SK-N-SH treated with all-trans-retinoic acid at 6 μM for 48 hours (cell line): ENCODE measurements at regions not wholly inside any gene's neighbourhood (a gene's known extent, or its start where the extent isn't known, plus 50 kb on each side); places are given as distances from the start of the nearest gene placed in this dataset.

Source experiments
- ATAC-seq: fragments of 200-7000 bp; cut with Tn5 transposase; 3 replicates; pipeline ENCODE4 v1.9.1; 2020; ENCODE audit warnings: mild to moderate bottlenecking, moderate library complexity
- ARNTL ChIP-seq: fragments of 450-650 bp; formaldehyde crosslinking; IDR thresholded peaks from 2 replicates; pipeline ENCODE4 v1.5.0; 2020; ENCODE audit warnings: low read depth, mild to moderate bottlenecking, moderate library complexity, borderline replicate concordance
- BACH2 ChIP-seq: fragments of 250-450 bp; sonication (Bioruptor Pico); IDR thresholded peaks from 2 replicates; pipeline ENCODE4 v1.9.0; 2021; ENCODE audit warnings: mild to moderate bottlenecking, borderline replicate concordance
- CSDC2 ChIP-seq: fragments of 250-450 bp; sonication (Bioruptor Pico); IDR thresholded peaks from 2 replicates; pipeline ENCODE4 v1.5.0; 2020; ENCODE audit warnings: mild to moderate bottlenecking, moderate library complexity
- ESRRG ChIP-seq: fragments of 250-450 bp; sonication (Bioruptor Pico); IDR thresholded peaks from 2 replicates; pipeline ENCODE4 v1.6.1; 2021; ENCODE audit warnings: mild to moderate bottlenecking
- GLIS3 ChIP-seq: fragments of 250-450 bp; sonication (Bioruptor Pico); IDR thresholded peaks from 2 replicates; pipeline ENCODE4 v1.5.0; 2020; ENCODE audit warnings: mild to moderate bottlenecking, moderate library complexity
- ISL1 ChIP-seq: fragments of 250-450 bp; sonication (Bioruptor Pico); IDR thresholded peaks from 2 replicates; pipeline ENCODE4 v2.1.2; 2022; ENCODE audit warnings: mild to moderate bottlenecking, moderate library complexity
- RARB ChIP-seq: fragments of 250-450 bp; sonication (Bioruptor Pico); IDR thresholded peaks from 2 replicates; pipeline ENCODE4 v1.8.0; 2021; ENCODE audit warnings: mild to moderate bottlenecking, moderate library complexity
- SNAI2 ChIP-seq: fragments of 250-450 bp; sonication (Bioruptor Pico); IDR thresholded peaks from 2 replicates; pipeline ENCODE4 v1.5.0; 2020; ENCODE audit warnings: mild to moderate bottlenecking, moderate library complexity
- TCF4 ChIP-seq: fragments of 250-450 bp; sonication (Bioruptor Pico); IDR thresholded peaks from 2 replicates; pipeline ENCODE4 v1.8.0; 2021; ENCODE audit warnings: mild to moderate bottlenecking, moderate library complexity, borderline replicate concordance
- TOX ChIP-seq: fragments of 250-450 bp; sonication (Bioruptor Pico); IDR thresholded peaks from 2 replicates; pipeline ENCODE4 v1.8.0; 2021; ENCODE audit warnings: mild to moderate bottlenecking, moderate library complexity, borderline replicate concordance
- ZC3H10 ChIP-seq: fragments of 250-450 bp; sonication (Bioruptor Pico); IDR thresholded peaks from 2 replicates; pipeline ENCODE4 v1.5.1; 2021; ENCODE audit warnings: mild to moderate bottlenecking, moderate library complexity
- ZFP3 ChIP-seq: fragments of 250-450 bp; sonication (Bioruptor Pico); IDR thresholded peaks from 2 replicates; pipeline ENCODE4 v1.5.0; 2020; ENCODE audit warnings: mild to moderate bottlenecking, moderate library complexity
- ZFP30 ChIP-seq: fragments of 450-650 bp; formaldehyde crosslinking; IDR thresholded peaks from 2 replicates; pipeline ENCODE4 v1.5.0; 2022; ENCODE audit warnings: mild to moderate bottlenecking, moderate library complexity
- ZNF565 ChIP-seq: fragments of 450-650 bp; formaldehyde crosslinking; conservative IDR thresholded peaks from 2 replicates; pipeline ENCODE4 v1.5.0; 2020; ENCODE audit warnings: low read depth, mild to moderate bottlenecking, moderate library complexity
- ZNF70 ChIP-seq: fragments of 450-650 bp; formaldehyde crosslinking; IDR thresholded peaks from 2 replicates; pipeline ENCODE4 v1.5.0; 2020; ENCODE audit warnings: mild to moderate bottlenecking, moderate library complexity
- TF ChIP-seq, protein P1 (sequence below): fragments of 250-450 bp; sonication (Bioruptor Pico); IDR thresholded peaks from 2 replicates; pipeline ENCODE4 v1.5.1; 2021; ENCODE audit warnings: mild to moderate bottlenecking, moderate library complexity
- TF ChIP-seq, protein P2 (sequence below): fragments of 250-450 bp; sonication (Bioruptor Pico); IDR thresholded peaks from 2 replicates; pipeline ENCODE4 v1.5.1; 2020; ENCODE audit warnings: low read depth, mild to moderate bottlenecking, moderate library complexity
- TF ChIP-seq, protein P3 (sequence below): fragments of 250-450 bp; sonication (Bioruptor Pico); IDR thresholded peaks from 2 replicates; pipeline ENCODE4 v1.5.0; 2020; ENCODE audit warnings: mild to moderate bottlenecking, moderate library complexity
- TF ChIP-seq, protein P4 (sequence below): fragments of 250-450 bp; sonication (Bioruptor Pico); IDR thresholded peaks from 2 replicates; pipeline ENCODE4 v1.8.0; 2020; ENCODE audit warnings: mild to moderate bottlenecking, moderate library complexity, borderline replicate concordance
- TF ChIP-seq, protein P5 (sequence below): fragments of 250-450 bp; sonication (Bioruptor Pico); IDR thresholded peaks from 2 replicates; pipeline ENCODE4 v1.8.0; 2021; ENCODE audit warnings: low read depth, mild to moderate bottlenecking, moderate library complexity, borderline replicate concordance

DNA sequence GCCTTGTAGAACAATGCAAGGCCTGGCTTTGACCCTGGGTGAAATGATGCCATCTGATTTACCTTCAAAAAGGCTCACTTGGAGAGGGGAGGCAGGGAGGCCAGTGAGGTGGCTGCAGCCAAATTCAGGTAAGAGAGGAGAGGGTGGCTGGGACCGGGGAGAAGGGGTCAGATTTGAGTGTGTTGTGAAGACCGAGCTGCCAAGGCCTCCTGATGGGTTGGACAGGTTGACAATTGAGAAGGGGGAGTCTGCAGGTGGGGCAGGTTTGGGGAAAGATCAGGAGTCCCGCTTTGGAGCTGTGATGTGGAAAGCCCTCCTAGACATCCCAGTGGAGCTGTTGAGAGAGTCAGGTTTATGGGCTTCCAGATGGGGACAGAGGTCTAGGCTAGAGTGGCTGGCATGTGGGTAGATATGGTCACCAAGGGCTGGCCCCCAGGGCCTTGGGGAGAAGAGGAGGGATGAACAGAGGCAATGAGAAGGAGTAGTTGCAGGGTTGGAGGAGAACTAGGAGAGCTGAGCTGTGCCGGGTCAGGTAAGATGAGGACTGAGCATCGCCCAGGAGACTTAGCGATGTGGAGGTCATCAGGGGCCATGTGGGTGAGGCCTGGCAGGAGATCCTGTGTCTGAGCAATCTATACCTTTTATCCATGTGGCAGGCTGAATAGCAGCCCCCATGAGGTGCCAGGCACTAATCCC lies 70.5 kb upstream of the TOX2 start:
- TF ChIP-seq GLIS3 (CRISPR knock-in tag) (no peak), TOX (CRISPR knock-in tag) (no peak), RARB (no peak), ZFP3 (CRISPR knock-in tag) (no peak)
- ATAC-seq: peak; percentile 4; the same call in 1 of the 3 replicates

DNA sequence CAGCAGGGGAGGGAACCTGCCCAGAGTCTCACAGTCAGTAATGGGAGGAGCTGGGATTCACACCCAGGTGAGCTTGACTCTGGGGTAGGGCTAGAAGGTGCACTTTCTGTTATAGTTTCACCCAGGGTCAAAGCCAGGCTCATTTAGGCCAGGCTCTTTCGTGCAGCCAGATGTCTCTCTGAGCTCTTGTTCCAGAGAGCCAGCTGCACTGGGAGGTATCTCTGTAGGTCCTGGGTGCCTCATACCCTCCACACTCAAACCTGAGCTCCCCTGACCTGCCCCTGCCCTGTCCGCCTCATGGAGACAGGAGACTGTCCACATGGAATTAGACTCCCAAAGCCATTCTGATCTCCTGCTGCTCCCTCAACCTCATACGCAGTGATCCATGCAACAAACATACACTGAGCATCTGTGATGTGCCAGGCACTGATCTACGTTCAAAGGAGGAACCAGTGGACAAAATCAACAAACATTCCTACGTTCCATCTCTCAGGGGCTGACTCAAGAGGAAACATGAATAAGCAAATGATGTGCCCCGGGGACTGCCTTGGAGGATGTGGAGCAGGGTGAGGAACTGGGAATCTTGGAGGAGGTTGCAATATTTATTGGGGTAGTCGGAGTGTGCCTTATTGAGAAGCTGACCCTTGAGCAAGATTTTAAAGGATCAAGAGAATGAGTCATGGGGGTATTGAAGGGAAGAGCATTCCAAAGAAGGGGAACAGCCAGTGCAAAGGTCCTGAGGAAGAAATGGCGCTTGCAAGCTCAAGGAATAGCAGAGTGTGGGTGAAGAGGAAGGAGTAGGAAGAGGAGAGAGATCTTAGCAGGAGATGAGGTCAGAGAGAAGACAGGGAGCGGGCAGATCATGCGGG lies 71.3 kb upstream of the TOX2 start:
- no peak for TF ChIP-seq TCF4 (CRISPR knock-in tag)
- TF ChIP-seq, protein P1, sequence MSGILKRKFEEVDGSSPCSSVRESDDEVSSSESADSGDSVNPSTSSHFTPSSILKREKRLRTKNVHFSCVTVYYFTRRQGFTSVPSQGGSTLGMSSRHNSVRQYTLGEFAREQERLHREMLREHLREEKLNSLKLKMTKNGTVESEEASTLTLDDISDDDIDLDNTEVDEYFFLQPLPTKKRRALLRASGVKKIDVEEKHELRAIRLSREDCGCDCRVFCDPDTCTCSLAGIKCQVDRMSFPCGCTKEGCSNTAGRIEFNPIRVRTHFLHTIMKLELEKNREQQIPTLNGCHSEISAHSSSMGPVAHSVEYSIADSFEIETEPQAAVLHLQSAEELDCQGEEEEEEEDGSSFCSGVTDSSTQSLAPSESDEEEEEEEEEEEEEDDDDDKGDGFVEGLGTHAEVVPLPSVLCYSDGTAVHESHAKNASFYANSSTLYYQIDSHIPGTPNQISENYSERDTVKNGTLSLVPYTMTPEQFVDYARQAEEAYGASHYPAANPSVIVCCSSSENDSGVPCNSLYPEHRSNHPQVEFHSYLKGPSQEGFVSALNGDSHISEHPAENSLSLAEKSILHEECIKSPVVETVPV (CRISPR knock-in tag): no peak
- TF ChIP-seq ARNTL (CRISPR knock-in tag): no peak
- no peak for TF ChIP-seq ISL1 (CRISPR knock-in tag)
- TF ChIP-seq, protein P2, sequence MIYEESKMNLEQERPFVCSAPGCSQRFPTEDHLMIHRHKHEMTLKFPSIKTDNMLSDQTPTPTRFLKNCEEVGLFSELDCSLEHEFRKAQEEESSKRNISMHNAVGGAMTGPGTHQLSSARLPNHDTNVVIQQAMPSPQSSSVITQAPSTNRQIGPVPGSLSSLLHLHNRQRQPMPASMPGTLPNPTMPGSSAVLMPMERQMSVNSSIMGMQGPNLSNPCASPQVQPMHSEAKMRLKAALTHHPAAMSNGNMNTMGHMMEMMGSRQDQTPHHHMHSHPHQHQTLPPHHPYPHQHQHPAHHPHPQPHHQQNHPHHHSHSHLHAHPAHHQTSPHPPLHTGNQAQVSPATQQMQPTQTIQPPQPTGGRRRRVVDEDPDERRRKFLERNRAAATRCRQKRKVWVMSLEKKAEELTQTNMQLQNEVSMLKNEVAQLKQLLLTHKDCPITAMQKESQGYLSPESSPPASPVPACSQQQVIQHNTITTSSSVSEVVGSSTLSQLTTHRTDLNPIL (CRISPR knock-in tag): no peak
- TF ChIP-seq ESRRG: no peak
- TF ChIP-seq, protein P3, sequence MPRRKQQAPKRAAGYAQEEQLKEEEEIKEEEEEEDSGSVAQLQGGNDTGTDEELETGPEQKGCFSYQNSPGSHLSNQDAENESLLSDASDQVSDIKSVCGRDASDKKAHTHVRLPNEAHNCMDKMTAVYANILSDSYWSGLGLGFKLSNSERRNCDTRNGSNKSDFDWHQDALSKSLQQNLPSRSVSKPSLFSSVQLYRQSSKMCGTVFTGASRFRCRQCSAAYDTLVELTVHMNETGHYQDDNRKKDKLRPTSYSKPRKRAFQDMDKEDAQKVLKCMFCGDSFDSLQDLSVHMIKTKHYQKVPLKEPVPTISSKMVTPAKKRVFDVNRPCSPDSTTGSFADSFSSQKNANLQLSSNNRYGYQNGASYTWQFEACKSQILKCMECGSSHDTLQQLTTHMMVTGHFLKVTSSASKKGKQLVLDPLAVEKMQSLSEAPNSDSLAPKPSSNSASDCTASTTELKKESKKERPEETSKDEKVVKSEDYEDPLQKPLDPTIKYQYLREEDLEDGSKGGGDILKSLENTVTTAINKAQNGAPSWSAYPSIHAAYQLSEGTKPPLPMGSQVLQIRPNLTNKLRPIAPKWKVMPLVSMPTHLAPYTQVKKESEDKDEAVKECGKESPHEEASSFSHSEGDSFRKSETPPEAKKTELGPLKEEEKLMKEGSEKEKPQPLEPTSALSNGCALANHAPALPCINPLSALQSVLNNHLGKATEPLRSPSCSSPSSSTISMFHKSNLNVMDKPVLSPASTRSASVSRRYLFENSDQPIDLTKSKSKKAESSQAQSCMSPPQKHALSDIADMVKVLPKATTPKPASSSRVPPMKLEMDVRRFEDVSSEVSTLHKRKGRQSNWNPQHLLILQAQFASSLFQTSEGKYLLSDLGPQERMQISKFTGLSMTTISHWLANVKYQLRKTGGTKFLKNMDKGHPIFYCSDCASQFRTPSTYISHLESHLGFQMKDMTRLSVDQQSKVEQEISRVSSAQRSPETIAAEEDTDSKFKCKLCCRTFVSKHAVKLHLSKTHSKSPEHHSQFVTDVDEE (CRISPR knock-in tag): no peak
- TF ChIP-seq ZFP30: no peak
- no peak for TF ChIP-seq SNAI2 (CRISPR knock-in tag)
- TF ChIP-seq ZC3H10 (CRISPR knock-in tag): no peak
- no peak for TF ChIP-seq TOX (CRISPR knock-in tag)
- no peak for TF ChIP-seq BACH2 (CRISPR knock-in tag)
- TF ChIP-seq GLIS3 (CRISPR knock-in tag): no peak
- TF ChIP-seq RARB: no peak
- TF ChIP-seq, protein P4, sequence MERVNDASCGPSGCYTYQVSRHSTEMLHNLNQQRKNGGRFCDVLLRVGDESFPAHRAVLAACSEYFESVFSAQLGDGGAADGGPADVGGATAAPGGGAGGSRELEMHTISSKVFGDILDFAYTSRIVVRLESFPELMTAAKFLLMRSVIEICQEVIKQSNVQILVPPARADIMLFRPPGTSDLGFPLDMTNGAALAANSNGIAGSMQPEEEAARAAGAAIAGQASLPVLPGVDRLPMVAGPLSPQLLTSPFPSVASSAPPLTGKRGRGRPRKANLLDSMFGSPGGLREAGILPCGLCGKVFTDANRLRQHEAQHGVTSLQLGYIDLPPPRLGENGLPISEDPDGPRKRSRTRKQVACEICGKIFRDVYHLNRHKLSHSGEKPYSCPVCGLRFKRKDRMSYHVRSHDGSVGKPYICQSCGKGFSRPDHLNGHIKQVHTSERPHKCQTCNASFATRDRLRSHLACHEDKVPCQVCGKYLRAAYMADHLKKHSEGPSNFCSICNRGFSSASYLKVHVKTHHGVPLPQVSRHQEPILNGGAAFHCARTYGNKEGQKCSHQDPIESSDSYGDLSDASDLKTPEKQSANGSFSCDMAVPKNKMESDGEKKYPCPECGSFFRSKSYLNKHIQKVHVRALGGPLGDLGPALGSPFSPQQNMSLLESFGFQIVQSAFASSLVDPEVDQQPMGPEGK (CRISPR knock-in tag): no peak
- TF ChIP-seq CSDC2 (CRISPR knock-in tag): no peak
- no peak for TF ChIP-seq ZNF70 (CRISPR knock-in tag)
- TF ChIP-seq, protein P5, sequence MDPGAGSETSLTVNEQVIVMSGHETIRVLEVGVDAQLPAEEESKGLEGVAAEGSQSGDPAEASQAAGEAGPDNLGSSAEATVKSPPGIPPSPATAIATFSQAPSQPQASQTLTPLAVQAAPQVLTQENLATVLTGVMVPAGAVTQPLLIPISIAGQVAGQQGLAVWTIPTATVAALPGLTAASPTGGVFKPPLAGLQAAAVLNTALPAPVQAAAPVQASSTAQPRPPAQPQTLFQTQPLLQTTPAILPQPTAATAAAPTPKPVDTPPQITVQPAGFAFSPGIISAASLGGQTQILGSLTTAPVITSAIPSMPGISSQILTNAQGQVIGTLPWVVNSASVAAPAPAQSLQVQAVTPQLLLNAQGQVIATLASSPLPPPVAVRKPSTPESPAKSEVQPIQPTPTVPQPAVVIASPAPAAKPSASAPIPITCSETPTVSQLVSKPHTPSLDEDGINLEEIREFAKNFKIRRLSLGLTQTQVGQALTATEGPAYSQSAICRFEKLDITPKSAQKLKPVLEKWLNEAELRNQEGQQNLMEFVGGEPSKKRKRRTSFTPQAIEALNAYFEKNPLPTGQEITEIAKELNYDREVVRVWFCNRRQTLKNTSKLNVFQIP (CRISPR knock-in tag): no peak
- no peak for TF ChIP-seq ZNF565 (CRISPR knock-in tag)

More for the DNA sequence above, 71.3 kb upstream of the TOX2 start:
- peak; percentile 26 for ATAC-seq
